ENCODE measurements at regions not wholly inside any gene's neighbourhood (a gene's known extent, or its start where the extent isn't known, plus 50 kb on each side); places are given as distances from the start of the nearest gene placed in this dataset.

- TF ChIP-seq CTCF (conservative IDR thresholded peaks at IDR 0.05) (no peak), EZH2 (IDR thresholded peaks at IDR 0.05; ENCODE audit: low read depth) (no peak)
Measured at GRCh38 chrX:80576806-80577533, 156.7 kb downstream of the TENT5D start.
